ENCODE measurements at regions not wholly inside any gene's neighbourhood (a gene's known extent, or its start where the extent isn't known, plus 50 kb on each side); places are given as distances from the start of the nearest gene placed in this dataset.

GRCh38 chr2:180071797-180072196 lies 64.7 kb upstream of the CWC22 start:
- Histone ChIP-seq H3K4me3 (ENCODE audit: low read length) (no peak overlapping the region), H3K79me2 (replicated peaks; ENCODE audit: insufficient read depth, low read length) (no peaks in the 10 kb centered on the region), H3F3A (ENCODE audit: insufficient read depth, low read length, poor library complexity, severe bottlenecking) (no peaks in the 10 kb centered on the region)

DNA sequence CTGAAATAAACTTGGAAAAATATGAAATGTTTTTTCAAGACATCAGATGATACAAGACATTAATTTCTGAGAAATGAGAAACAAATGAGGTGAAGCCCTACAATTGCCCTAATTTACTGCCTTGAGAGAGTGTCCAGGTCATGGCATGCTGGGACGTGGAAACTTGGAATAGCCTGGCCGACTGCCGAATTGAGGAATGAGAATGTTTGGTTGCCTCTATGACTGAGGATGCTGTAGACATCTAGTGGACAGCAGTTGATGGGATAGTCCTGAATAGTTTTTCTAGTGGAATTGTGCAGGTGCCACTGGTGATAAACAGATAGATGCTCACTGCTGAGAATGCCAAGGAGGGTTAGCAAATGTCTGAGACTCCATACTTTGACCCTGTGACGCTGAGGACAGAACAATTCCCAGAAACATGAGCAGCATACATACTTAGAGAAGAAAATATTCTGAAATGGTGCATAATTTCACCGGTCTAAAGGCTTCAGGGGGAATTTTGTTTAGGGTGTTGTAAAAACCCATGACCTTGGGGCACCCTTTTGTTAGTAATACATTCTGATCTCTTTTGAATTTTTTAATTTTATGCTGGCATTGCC lies 56.5 kb upstream of the CWC22 start:
- no peak overlapping the region for H2AFZ ChIP-seq (ENCODE audit: low read depth, low read length)
- no peak overlapping the region for H3K4me3 ChIP-seq (ENCODE audit: low read length)
- no peaks in the 10 kb centered on the region for H3F3A ChIP-seq (ENCODE audit: insufficient read depth, low read length, poor library complexity, severe bottlenecking)
- no peaks in the 10 kb centered on the region for H3K9me2 ChIP-seq (ENCODE audit: insufficient read depth, low read length)
- no peaks in the 10 kb centered on the region for H3K36me3 ChIP-seq (ENCODE audit: insufficient read depth, low read length)
- no peak overlapping the region for H3K9ac ChIP-seq (ENCODE audit: low read length)
- H3K9me3 ChIP-seq (ENCODE audit: low read length): no peaks in the 10 kb centered on the region
- H3K79me2 ChIP-seq (replicated peaks; ENCODE audit: insufficient read depth, low read length): no peaks in the 10 kb centered on the region
- TF ChIP-seq EZH2 (IDR thresholded peaks at IDR 0.05; ENCODE audit: borderline replicate concordance, insufficient read depth, low read length, poor library complexity, severe bottlenecking) (no peak), SMC3 (conservative IDR thresholded peaks at IDR 0.05; ENCODE audit: poor library complexity) (no peak), EP300 (conservative IDR thresholded peaks at IDR 0.05; ENCODE audit: poor library complexity, severe bottlenecking) (no peak), MXI1 (conservative IDR thresholded peaks at IDR 0.05; ENCODE audit: poor library complexity, severe bottlenecking) (no peak), TAF1 (IDR thresholded peaks at IDR 0.05; ENCODE audit: low read depth) (no peak), RAD21 (conservative IDR thresholded peaks at IDR 0.05) (no peak), POLR2AphosphoS5 (IDR thresholded peaks at IDR 0.05) (no peak)
- TF ChIP-seq, protein P1, sequence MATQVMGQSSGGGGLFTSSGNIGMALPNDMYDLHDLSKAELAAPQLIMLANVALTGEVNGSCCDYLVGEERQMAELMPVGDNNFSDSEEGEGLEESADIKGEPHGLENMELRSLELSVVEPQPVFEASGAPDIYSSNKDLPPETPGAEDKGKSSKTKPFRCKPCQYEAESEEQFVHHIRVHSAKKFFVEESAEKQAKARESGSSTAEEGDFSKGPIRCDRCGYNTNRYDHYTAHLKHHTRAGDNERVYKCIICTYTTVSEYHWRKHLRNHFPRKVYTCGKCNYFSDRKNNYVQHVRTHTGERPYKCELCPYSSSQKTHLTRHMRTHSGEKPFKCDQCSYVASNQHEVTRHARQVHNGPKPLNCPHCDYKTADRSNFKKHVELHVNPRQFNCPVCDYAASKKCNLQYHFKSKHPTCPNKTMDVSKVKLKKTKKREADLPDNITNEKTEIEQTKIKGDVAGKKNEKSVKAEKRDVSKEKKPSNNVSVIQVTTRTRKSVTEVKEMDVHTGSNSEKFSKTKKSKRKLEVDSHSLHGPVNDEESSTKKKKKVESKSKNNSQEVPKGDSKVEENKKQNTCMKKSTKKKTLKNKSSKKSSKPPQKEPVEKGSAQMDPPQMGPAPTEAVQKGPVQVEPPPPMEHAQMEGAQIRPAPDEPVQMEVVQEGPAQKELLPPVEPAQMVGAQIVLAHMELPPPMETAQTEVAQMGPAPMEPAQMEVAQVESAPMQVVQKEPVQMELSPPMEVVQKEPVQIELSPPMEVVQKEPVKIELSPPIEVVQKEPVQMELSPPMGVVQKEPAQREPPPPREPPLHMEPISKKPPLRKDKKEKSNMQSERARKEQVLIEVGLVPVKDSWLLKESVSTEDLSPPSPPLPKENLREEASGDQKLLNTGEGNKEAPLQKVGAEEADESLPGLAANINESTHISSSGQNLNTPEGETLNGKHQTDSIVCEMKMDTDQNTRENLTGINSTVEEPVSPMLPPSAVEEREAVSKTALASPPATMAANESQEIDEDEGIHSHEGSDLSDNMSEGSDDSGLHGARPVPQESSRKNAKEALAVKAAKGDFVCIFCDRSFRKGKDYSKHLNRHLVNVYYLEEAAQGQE (IDR thresholded peaks at IDR 0.05; ENCODE audit: borderline replicate concordance): no peak
- TF ChIP-seq, protein P2, sequence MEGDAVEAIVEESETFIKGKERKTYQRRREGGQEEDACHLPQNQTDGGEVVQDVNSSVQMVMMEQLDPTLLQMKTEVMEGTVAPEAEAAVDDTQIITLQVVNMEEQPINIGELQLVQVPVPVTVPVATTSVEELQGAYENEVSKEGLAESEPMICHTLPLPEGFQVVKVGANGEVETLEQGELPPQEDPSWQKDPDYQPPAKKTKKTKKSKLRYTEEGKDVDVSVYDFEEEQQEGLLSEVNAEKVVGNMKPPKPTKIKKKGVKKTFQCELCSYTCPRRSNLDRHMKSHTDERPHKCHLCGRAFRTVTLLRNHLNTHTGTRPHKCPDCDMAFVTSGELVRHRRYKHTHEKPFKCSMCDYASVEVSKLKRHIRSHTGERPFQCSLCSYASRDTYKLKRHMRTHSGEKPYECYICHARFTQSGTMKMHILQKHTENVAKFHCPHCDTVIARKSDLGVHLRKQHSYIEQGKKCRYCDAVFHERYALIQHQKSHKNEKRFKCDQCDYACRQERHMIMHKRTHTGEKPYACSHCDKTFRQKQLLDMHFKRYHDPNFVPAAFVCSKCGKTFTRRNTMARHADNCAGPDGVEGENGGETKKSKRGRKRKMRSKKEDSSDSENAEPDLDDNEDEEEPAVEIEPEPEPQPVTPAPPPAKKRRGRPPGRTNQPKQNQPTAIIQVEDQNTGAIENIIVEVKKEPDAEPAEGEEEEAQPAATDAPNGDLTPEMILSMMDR (IDR thresholded peaks at IDR 0.05; ENCODE audit: poor library complexity, severe bottlenecking): no peak
- no peaks in the 10 kb centered on the region for H4K20me1 ChIP-seq (ENCODE audit: insufficient read depth)
- no peak overlapping the region for H3K27ac ChIP-seq (ENCODE audit: low read length)
- no peaks in the 10 kb centered on the region for H3K27me3 ChIP-seq (ENCODE audit: insufficient read depth, low read depth, low read length)
- no peak overlapping the region for H3K4me2 ChIP-seq (ENCODE audit: low read length)

More at GRCh38 chr2:180071797-180072196, 64.7 kb upstream of the CWC22 start:
- TF ChIP-seq POLR2AphosphoS5 (IDR thresholded peaks at IDR 0.05): no peak
- TF ChIP-seq SMC3 (conservative IDR thresholded peaks at IDR 0.05; ENCODE audit: poor library complexity): no peak
- no peak for TF ChIP-seq EP300 (conservative IDR thresholded peaks at IDR 0.05; ENCODE audit: poor library complexity, severe bottlenecking)
- no peak for TF ChIP-seq MXI1 (conservative IDR thresholded peaks at IDR 0.05; ENCODE audit: poor library complexity, severe bottlenecking)
- Histone ChIP-seq H3K27me3 (ENCODE audit: insufficient read depth, low read depth, low read length) (no peaks in the 10 kb centered on the region), H3K36me3 (ENCODE audit: insufficient read depth, low read length) (no peaks in the 10 kb centered on the region), H3K9me2 (ENCODE audit: insufficient read depth, low read length) (no peaks in the 10 kb centered on the region), H2AFZ (ENCODE audit: low read depth, low read length) (no peak overlapping the region), H3K4me2 (ENCODE audit: low read length) (no peak overlapping the region), H3K9ac (ENCODE audit: low read length) (no peak overlapping the region), H3K27ac (ENCODE audit: low read length) (no peak overlapping the region), H3K9me3 (ENCODE audit: low read length) (no peaks in the 10 kb centered on the region), H4K20me1 (ENCODE audit: insufficient read depth) (no peaks in the 10 kb centered on the region)

Data from neural cell (in vitro differentiated cells).